WTC11 (cell line): ENCODE measurements at regions not wholly inside any gene's neighbourhood (a gene's known extent, or its start where the extent isn't known, plus 50 kb on each side); places are given as distances from the start of the nearest gene placed in this dataset.
A peak's percentile ranks its signal among the peaks of the same experiment; 100 is the strongest.

Experiments used
- ATAC-seq: fragments of 200-7000 bp; cut with Tn5 transposase; 2 replicates; pipeline ENCODE4 v1.10.0; 2021; ENCODE audit warnings: mild to moderate bottlenecking, moderate library complexity
- CTCF ChIA-PET: fragments of 300-600 bp; sonication (Branson Sonifier 250); formaldehyde crosslinking; loops from one replicate; lab custom pipeline; 2021; ENCODE audit warnings: antibody characterized with exemption; lab: Charles Lee
- POLR2A ChIA-PET: fragments of 350-600 bp; sonication (Branson Sonifier 250); formaldehyde crosslinking; loops from one replicate; lab custom pipeline; 2021; ENCODE audit warnings: antibody characterized with exemption; lab: Charles Lee
- DNase-seq: peaks from one replicate; pipeline ENCODE4 v3.0.0; 2021; ENCODE audit warnings: low spot score
- H3K27ac Mint-ChIP-seq: 2 replicates; pipeline ENCODE4 v1.8.0; 2021; ENCODE audit warnings: mixed read lengths
- H3K27me3 Mint-ChIP-seq: 2 replicates; pipeline ENCODE4 v1.8.0; 2021; ENCODE audit warnings: low read depth, mild to moderate bottlenecking, moderate library complexity, mixed read lengths
- H3K36me3 Mint-ChIP-seq: 2 replicates; pipeline ENCODE4 v1.8.0; 2021; ENCODE audit warnings: mixed read lengths
- H3K4me1 Mint-ChIP-seq: 2 replicates; pipeline ENCODE4 v1.8.0; 2022; ENCODE audit warnings: mixed read lengths
- H3K4me3 Mint-ChIP-seq: 2 replicates; pipeline ENCODE4 v1.8.0; 2021; ENCODE audit warnings: mild to moderate bottlenecking, moderate library complexity, mixed read lengths
- H3K9me3 Mint-ChIP-seq: 2 replicates; pipeline ENCODE4 v1.8.0; 2021; ENCODE audit warnings: mixed read lengths
- CTCF ChIP-seq: fragments of 200-600 bp; IDR thresholded peaks from 2 replicates; pipeline ENCODE4 v1.8.0; 2022; ENCODE audit warnings: antibody characterized with exemption
- E2F1 ChIP-seq: sonication (generic); formaldehyde crosslinking; IDR thresholded peaks from 2 replicates; pipeline ENCODE4 v1.8.0; 2022; ENCODE audit warnings: mild to moderate bottlenecking, missing genetic modification reagents
- ESRRA ChIP-seq: sonication (generic); formaldehyde crosslinking; IDR thresholded peaks from 2 replicates; pipeline ENCODE4 v1.8.1; 2022; ENCODE audit warnings: mild to moderate bottlenecking, missing genetic modification reagents, borderline replicate concordance
- ETV6 ChIP-seq: sonication (generic); formaldehyde crosslinking; IDR thresholded peaks from 2 replicates; pipeline ENCODE4 v1.8.1; 2022; ENCODE audit warnings: mild to moderate bottlenecking, missing genetic modification reagents
- FOXP1 ChIP-seq: sonication (generic); formaldehyde crosslinking; IDR thresholded peaks from 2 replicates; pipeline ENCODE4 v1.8.0; 2022; ENCODE audit warnings: missing genetic modification reagents, mild to moderate bottlenecking, moderate library complexity, borderline replicate concordance
- HMGXB4 ChIP-seq: sonication (generic); formaldehyde crosslinking; IDR thresholded peaks from 2 replicates; pipeline ENCODE4 v1.8.1; 2023; ENCODE audit warnings: mild to moderate bottlenecking, moderate library complexity, missing genetic modification reagents
- MAX ChIP-seq: sonication (generic); formaldehyde crosslinking; IDR thresholded peaks from 2 replicates; pipeline ENCODE4 v1.8.0; 2022; ENCODE audit warnings: mild to moderate bottlenecking, missing genetic modification reagents
- NFE2L1 ChIP-seq: sonication (generic); formaldehyde crosslinking; IDR thresholded peaks from 2 replicates; pipeline ENCODE4 v1.8.1; 2023; ENCODE audit warnings: missing genetic modification reagents
- NFYB ChIP-seq: sonication (generic); formaldehyde crosslinking; conservative IDR thresholded peaks from 2 replicates; pipeline ENCODE4 v1.8.0; 2022; ENCODE audit warnings: low read depth, missing genetic modification reagents
- PRRX2 ChIP-seq: fragments of 250-450 bp; sonication (Bioruptor Pico); IDR thresholded peaks from 2 replicates; pipeline ENCODE4 v1.8.0; 2021; ENCODE audit warnings: mild to moderate bottlenecking
- SOX15 ChIP-seq: fragments of 250-450 bp; sonication (Bioruptor Pico); IDR thresholded peaks from 2 replicates; pipeline ENCODE4 v1.9.0; 2021; ENCODE audit warnings: mild to moderate bottlenecking
- SP1 ChIP-seq: sonication (generic); formaldehyde crosslinking; conservative IDR thresholded peaks from 2 replicates; pipeline ENCODE4 v1.8.1; 2022; ENCODE audit warnings: missing genetic modification reagents
- USF1 ChIP-seq: sonication (generic); formaldehyde crosslinking; IDR thresholded peaks from 2 replicates; pipeline ENCODE4 v1.8.0; 2022; ENCODE audit warnings: mild to moderate bottlenecking, missing genetic modification reagents
- ZNF138 ChIP-seq: sonication (generic); formaldehyde crosslinking; conservative IDR thresholded peaks from 2 replicates; pipeline ENCODE4 v1.8.1; 2022; ENCODE audit warnings: mild to moderate bottlenecking, moderate library complexity, missing genetic modification reagents
- ZNF281 ChIP-seq: sonication (generic); formaldehyde crosslinking; IDR thresholded peaks from 2 replicates; pipeline ENCODE4 v1.8.0; 2023; ENCODE audit warnings: mild to moderate bottlenecking, missing genetic modification reagents
- ZNF396 ChIP-seq: fragments of 250-450 bp; sonication (Bioruptor Pico); IDR thresholded peaks from 2 replicates; pipeline ENCODE4 v1.8.0; 2021; ENCODE audit warnings: mild to moderate bottlenecking, moderate library complexity, borderline replicate concordance
- ZNF416 ChIP-seq: fragments of 250-450 bp; sonication (Bioruptor Pico); IDR thresholded peaks from 2 replicates; pipeline ENCODE4 v1.9.0; 2021; ENCODE audit warnings: mild to moderate bottlenecking, inconsistent platforms
- TF ChIP-seq, protein P1 (sequence below): sonication (generic); formaldehyde crosslinking; IDR thresholded peaks from 2 replicates; pipeline ENCODE4 v1.8.1; 2022; ENCODE audit warnings: low read depth, mild to moderate bottlenecking, moderate library complexity, missing genetic modification reagents, borderline replicate concordance

DNA sequence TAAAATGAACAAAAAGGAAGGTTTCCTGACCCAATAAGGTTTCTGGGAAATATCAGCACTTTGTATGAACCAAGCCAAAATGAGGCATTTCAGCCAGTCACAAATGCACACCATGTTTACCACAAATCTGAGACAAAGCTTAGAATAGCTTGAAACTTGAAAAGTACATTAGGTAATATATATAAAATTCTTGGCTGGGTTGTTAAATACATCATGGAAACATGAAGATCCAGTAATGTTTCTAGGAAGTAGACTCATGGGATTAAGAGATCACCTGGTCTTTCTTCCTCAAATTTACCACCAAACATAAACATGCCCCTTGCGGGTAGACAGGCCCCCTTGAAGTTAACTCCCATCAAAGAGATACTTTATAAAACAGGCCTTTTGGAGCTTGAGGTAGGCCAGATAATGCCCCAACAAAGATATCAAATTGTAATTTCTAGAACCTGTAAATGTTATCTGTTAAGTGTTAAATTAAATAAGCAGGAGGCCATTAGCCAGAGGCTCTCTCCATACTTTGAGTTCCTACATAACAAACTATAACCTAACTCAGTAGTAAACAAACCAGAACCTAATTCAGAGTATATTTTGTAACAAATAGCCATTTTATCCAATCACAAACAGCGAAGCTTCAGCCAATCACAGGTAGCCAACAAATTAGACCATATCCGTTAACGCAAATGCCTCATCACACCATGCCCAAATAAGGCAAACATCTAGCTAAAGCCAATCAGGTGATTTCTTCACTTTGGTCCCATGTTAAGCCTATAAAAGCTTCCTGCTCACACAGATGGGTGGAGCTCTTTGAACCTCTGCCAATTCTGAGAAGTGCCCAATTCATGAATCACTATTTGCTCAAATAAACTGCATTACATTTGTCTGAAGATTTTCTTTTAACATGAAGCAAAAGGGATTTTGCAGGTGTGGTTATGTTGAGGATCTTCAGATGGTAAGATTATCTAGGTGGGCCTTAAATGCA lies 127.9 kb upstream of the TARS1 start:
- no peaks in the 10 kb centered on the region for H3K36me3 Mint-ChIP-seq
- no peak for TF ChIP-seq ZNF281 (CRISPR knock-in tag)
- no peak for TF ChIP-seq ETV6 (CRISPR knock-in tag)
- TF ChIP-seq USF1 (CRISPR knock-in tag): no peak
- no peak for TF ChIP-seq HMGXB4 (CRISPR knock-in tag)
- TF ChIP-seq, protein P1, sequence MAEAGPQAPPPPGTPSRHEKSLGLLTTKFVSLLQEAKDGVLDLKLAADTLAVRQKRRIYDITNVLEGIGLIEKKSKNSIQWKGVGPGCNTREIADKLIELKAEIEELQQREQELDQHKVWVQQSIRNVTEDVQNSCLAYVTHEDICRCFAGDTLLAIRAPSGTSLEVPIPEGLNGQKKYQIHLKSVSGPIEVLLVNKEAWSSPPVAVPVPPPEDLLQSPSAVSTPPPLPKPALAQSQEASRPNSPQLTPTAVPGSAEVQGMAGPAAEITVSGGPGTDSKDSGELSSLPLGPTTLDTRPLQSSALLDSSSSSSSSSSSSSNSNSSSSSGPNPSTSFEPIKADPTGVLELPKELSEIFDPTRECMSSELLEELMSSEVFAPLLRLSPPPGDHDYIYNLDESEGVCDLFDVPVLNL (CRISPR knock-in tag): no peak
- TF ChIP-seq ZNF138: no peak
- TF ChIP-seq NFE2L1 (CRISPR knock-in tag): no peak
- no peak for TF ChIP-seq SOX15 (CRISPR knock-in tag)
- TF ChIP-seq FOXP1 (CRISPR knock-in tag): no peak
- no peak for TF ChIP-seq PRRX2 (CRISPR knock-in tag)
- TF ChIP-seq E2F1: no peak
- no peak for TF ChIP-seq ZNF396
- no peak for TF ChIP-seq SP1 (CRISPR knock-in tag)
- TF ChIP-seq CTCF: no peak
- TF ChIP-seq NFYB (CRISPR knock-in tag): no peak
- no peak for TF ChIP-seq ESRRA (CRISPR knock-in tag)
- TF ChIP-seq ZNF416 (CRISPR knock-in tag): no peak
- TF ChIP-seq MAX (CRISPR knock-in tag): no peak
- no peaks in the 10 kb centered on the region for H3K4me1 Mint-ChIP-seq
- peak; percentile 30 for ATAC-seq
- H3K4me3 Mint-ChIP-seq: no peak overlapping the region
- ChIA-PET CTCF (interaction anchor here (0.6 kb wide), 1 partner anchor 13 kb away, joined by 3 read pairs; no protein-coding TSS in a partner anchor), POLR2A (no interaction called here)
- H3K27ac Mint-ChIP-seq: no peak overlapping the region
- peaks cover 5% of the 10 kb centered on the region for H3K27me3 Mint-ChIP-seq
- H3K9me3 Mint-ChIP-seq: peaks cover 22% of the 10 kb centered on the region
- no peak for DNase-seq
